Gastroesophageal sphincter (tissue), 4 donors: ENCODE measurements at regions not wholly inside any gene's neighbourhood (a gene's known extent, or its start where the extent isn't known, plus 50 kb on each side); places are given as distances from the start of the nearest gene placed in this dataset.
"Not testable (repeated sequence)": the region's sequence is repeated elsewhere in the genome, so short reads cannot be mapped to it uniquely, and the experiment has no call there.

Experiments
- ATAC-seq: fragments of 150-250 bp; one replicate; pipeline ENCODE4 v1.9.1; 2016; ENCODE audit warnings: mild to moderate bottlenecking, moderate library complexity
- H3K27ac ChIP-seq, 4 donors: fragments of 200-600 bp; sonication (generic) in 3 of 4; 1 replicate in 3 of 4; 2 replicates in 1 of 4; pipeline ENCODE4 v1.5.1; 2016 to 2019
- H3K27me3 ChIP-seq: fragments of 200-600 bp; sonication (generic); one replicate; pipeline ENCODE4 v1.5.1; 2019
- H3K36me3 ChIP-seq, 2 donors: fragments of 200-600 bp; sonication (generic); one replicate each; pipeline ENCODE4 v1.5.1; 2019; ENCODE audit warnings: control low read depth in 1 of 2
- H3K4me1 ChIP-seq, 3 donors: fragments of 200-600 bp; sonication (generic); 1 replicate in 2 of 3; 2 replicates in 1 of 3; pipeline ENCODE4 v1.5.1; 2016 to 2019; ENCODE audit warnings: control low read depth in 2 of 3
- H3K4me3 ChIP-seq, 2 donors: fragments of 200-600 bp; sonication (generic); one replicate each; pipeline ENCODE4 v1.5.1; 2019; ENCODE audit warnings: mild to moderate bottlenecking in 1 of 2, moderate library complexity in 1 of 2
- H3K9me3 ChIP-seq, 3 donors: fragments of 200-600 bp; sonication (generic); one replicate each; pipeline ENCODE4 v1.5.1; 2017 to 2019; ENCODE audit warnings: control low read depth in 2 of 3
- EP300 ChIP-seq: sonication (generic); formaldehyde crosslinking; IDR thresholded peaks from one replicate; pipeline ENCODE4 v1.6.1; 2017; ENCODE audit warnings: antibody characterized with exemption, mild to moderate bottlenecking
- POLR2A ChIP-seq, 2 donors: fragments of 450-650 bp; IDR thresholded peaks; one replicate each; pipeline ENCODE4 v1.6.1; 2017; ENCODE audit warnings: antibody characterized with exemption in 2 of 2, mild to moderate bottlenecking in 2 of 2, moderate library complexity in 1 of 2
- POLR2AphosphoS5 ChIP-seq: sonication (generic); formaldehyde crosslinking; IDR thresholded peaks from one replicate; pipeline ENCODE4 v1.6.1; 2017; ENCODE audit warnings: antibody characterized with exemption
- WGBS, 2 donors: methylation state at CpG; one replicate each; pipeline ENCODE4 v1.1.5; 2018; ENCODE audit warnings: low coverage in 1 of 2; 5-methylcytosine and 5-hydroxymethylcytosine counted together
- TF ChIP-seq, protein P1 (sequence below), 4 experiments: fragments of 200-600 bp in 2 of 4; fragments of 450-650 bp in 2 of 4; sonication (generic) in 1 of 4; IDR thresholded peaks; one replicate each; pipeline ENCODE4 v1.5.1; 2017 to 2019; ENCODE audit warnings: antibody characterized with exemption in 4 of 4, mild to moderate bottlenecking in 2 of 4, moderate library complexity in 2 of 4

DNA sequence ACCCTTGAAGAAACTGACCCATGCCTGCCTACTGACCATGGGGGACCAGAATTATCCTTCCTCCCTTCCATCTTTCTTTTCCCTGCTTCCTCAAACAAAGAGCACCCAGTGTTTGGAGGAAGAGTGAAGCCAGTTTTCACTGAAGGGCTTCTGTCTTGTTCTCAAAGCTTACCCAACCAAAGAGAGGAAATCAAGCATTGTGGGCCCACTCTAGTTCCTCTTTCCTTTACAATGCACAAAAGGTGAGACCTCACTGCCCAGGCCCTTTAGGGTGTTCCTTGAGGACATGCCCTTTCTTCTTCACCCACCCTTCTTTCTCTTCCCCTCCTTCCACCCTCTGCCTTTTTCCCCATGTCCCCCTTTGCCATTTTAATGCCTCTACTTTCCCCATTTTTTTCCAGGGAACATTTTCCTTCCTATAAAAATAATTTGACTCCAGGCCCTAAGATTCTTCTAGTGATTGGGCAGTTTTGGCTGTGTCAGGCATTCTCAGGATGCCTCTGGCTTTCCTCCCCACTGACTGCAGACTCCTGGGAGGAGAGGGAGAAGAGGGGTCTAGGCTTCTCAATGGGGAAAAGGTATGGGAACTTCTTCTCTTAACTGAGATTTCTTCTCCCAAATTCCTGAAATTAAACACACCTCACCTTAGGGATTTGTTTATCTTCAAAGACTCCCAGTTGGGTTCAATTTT, 126.6 kb upstream of the RMDN2 start:
- Histone ChIP-seq H3K4me3 (no peak overlapping the region), H3K27me3 (no peaks in the 10 kb centered on the region), H3K9me3 (no peaks in the 10 kb centered on the region), H3K36me3 (no peaks in the 10 kb centered on the region), H3K4me1 (peaks cover 0 to 59% (median 5%) of the 10 kb centered on the region in 3 donors), H3K27ac (peak overlapping the region in 2 of 4 donors; percentile 44 to 47)
- ATAC-seq: no peak
- TF ChIP-seq, protein P1, sequence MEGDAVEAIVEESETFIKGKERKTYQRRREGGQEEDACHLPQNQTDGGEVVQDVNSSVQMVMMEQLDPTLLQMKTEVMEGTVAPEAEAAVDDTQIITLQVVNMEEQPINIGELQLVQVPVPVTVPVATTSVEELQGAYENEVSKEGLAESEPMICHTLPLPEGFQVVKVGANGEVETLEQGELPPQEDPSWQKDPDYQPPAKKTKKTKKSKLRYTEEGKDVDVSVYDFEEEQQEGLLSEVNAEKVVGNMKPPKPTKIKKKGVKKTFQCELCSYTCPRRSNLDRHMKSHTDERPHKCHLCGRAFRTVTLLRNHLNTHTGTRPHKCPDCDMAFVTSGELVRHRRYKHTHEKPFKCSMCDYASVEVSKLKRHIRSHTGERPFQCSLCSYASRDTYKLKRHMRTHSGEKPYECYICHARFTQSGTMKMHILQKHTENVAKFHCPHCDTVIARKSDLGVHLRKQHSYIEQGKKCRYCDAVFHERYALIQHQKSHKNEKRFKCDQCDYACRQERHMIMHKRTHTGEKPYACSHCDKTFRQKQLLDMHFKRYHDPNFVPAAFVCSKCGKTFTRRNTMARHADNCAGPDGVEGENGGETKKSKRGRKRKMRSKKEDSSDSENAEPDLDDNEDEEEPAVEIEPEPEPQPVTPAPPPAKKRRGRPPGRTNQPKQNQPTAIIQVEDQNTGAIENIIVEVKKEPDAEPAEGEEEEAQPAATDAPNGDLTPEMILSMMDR (IDR thresholded peaks at IDR 0.05): no peak
- TF ChIP-seq EP300: no peak
- no peak for TF ChIP-seq POLR2A (IDR thresholded peaks at IDR 0.05)
- no peak for TF ChIP-seq POLR2AphosphoS5

DNA sequence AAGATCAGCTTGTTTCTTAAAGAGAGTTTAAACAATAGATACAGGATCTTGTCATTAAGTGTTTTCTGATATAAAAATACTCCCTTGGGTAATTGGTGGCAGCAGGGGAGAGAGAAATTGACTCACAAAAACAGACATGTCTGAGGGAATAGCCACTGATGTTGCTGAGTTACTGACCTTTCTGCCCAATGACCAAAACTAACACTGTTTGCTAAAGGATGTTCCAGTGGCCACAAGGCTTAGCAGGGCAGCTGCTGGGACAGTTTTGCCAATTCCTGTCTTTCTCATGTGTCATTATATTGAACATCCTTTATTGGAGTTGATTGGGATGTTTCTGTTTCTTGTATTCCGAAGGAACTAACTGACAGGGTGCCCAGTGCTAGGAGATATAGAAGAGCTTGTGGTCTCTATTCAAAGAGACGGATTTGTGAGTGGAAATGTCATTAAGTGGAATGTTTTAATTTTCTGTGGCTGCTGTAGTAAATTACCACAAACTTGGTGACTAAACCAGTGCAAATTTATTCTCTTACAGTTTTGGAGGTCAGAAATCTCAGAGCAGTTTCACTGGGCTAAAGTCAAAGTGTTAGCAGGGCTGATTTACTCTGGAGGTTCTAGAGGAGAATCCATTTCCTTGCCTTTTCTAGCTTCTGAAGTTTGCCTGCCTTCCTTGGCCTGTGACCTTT, 124.8 kb upstream of the RMDN2 start:
- no peak overlapping the region for H3K27ac ChIP-seq
- ATAC-seq: no peak
- no peak overlapping the region for H3K4me3 ChIP-seq
- TF ChIP-seq EP300 (no peak), POLR2A (IDR thresholded peaks at IDR 0.05) (no peak), POLR2AphosphoS5 (no peak)
- TF ChIP-seq, protein P1 (IDR thresholded peaks at IDR 0.05): no peak
- peaks cover 0 to 41% (median 0%) of the 10 kb centered on the region in 3 donors for H3K4me1 ChIP-seq
- WGBS, 2 donors: 81 to 94% methylated on average over 2 of the region's 2 CpGs
- H3K36me3 ChIP-seq: no peaks in the 10 kb centered on the region
- H3K9me3 ChIP-seq: no peaks in the 10 kb centered on the region
- no peaks in the 10 kb centered on the region for H3K27me3 ChIP-seq

DNA sequence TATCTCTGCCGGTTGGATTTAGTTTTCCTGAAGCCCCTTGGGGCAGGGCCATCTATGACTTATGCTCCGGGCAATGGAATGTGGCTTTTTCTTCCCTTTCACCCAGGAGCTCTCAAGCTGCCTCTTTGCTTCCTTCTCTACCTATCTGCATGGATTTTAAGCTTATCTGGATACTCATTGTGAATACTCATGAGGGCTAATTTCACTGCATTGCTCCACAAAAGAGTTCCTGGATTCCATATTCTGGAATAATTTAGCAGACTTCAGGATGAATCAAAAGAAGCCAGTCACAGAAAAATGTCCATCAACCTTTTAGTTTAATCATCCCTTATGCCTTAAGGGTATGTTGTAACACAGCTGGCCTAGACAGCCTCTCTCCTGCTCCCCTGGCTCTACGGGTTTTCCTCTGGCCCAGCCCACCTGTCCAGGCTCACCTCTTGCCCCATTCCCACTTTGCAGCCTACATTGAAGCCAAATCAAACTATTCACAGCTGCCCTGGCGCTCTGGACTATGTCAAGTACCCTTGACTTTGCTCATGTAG, 122.8 kb upstream of the RMDN2 start:
- no peak overlapping the region for H3K4me3 ChIP-seq
- H3K36me3 ChIP-seq: no peaks in the 10 kb centered on the region
- H3K27ac ChIP-seq: peak overlapping the region in 3 of 4 donors; percentile 42 to 85 (median 75)
- no peaks in the 10 kb centered on the region for H3K27me3 ChIP-seq
- ATAC-seq: no peak
- H3K4me1 ChIP-seq: peaks cover 0 to 22% (median 0%) of the 10 kb centered on the region in 3 donors
- H3K9me3 ChIP-seq: no peaks in the 10 kb centered on the region
- TF ChIP-seq, protein P1 (IDR thresholded peaks at IDR 0.05): no peak
- no peak for TF ChIP-seq EP300
- no peak for TF ChIP-seq POLR2A (IDR thresholded peaks at IDR 0.05)
- no peak for TF ChIP-seq POLR2AphosphoS5
- whole genome bisulfite sequencing, 2 donors: 50 to 71% methylated on average over 4 of the region's 4 CpGs

DNA sequence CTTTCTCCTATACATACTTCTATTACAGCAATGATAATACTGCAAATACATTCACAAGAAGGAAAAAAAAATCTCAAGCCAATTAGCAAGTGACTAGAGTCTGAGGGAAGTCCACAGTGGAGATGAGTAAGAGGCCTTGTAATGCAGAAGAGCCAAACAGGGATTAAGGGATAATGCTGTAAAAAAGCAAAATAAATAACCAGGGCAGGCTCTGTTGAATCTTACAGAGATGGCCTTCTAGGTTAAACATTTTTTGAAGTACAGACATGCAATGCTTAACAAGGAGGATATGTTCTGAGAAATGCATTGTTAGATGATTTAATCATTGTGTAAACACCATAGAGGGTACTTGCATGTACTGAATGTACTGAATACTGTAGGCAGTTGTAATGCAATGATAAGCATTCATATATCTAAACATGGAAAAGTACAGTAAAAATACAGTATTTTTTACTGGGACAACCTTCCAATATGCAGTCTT, 122.1 kb upstream of the RMDN2 start:
- H3K27ac ChIP-seq: peak overlapping the region in 3 of 4 donors; percentile 42 to 85 (median 75)

DNA sequence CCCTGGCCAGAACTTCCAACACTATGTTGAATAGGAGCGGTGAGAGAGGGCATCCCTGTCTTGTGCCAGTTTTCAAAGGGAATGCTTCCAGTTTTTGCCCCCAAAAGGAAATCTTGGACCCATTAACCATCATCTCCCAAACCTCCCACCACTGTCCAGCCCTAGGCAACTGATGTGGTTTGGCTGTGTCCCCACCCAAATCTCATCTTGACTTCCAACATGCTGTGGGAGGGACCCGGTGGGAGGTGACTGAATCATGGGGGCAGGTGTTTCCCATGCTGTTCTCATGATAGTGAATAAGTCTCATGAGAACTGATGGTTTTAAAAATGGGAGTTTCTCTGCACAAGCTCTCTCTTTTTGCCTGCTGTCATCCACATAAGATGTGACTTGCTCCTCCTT, 119.1 kb upstream of the RMDN2 start:
- H3K4me3 ChIP-seq, H3K27ac ChIP-seq, H3K9me3 ChIP-seq, H3K27me3 ChIP-seq, ATAC-seq, H3K36me3 ChIP-seq: not testable (repeated sequence)
- H3K4me1 ChIP-seq: peaks cover 0 to 21% (median 0%) of the 10 kb centered on the region in 3 donors
- WGBS, 2 donors: 100% methylated on average over 1 of the region's 2 CpGs; no CpG with 5 or more reads in 1 of the 2 donors

More for the DNA sequence above, 122.1 kb upstream of the RMDN2 start:
- H3K36me3 ChIP-seq: no peaks in the 10 kb centered on the region
- H3K4me1 ChIP-seq: peaks cover 0 to 22% (median 0%) of the 10 kb centered on the region in 3 donors
- ATAC-seq: peak; percentile 46
- no peak for TF ChIP-seq EP300
- TF ChIP-seq, protein P1 (IDR thresholded peaks at IDR 0.05): no peak
- no peak overlapping the region for H3K4me3 ChIP-seq
- no peaks in the 10 kb centered on the region for H3K27me3 ChIP-seq
- no peaks in the 10 kb centered on the region for H3K9me3 ChIP-seq
